ENCODE measurements at regions not wholly inside any gene's neighbourhood (a gene's known extent, or its start where the extent isn't known, plus 50 kb on each side); places are given as distances from the start of the nearest gene placed in this dataset.
"Not testable (repeated sequence)": the region's sequence is repeated elsewhere in the genome, so short reads cannot be mapped to it uniquely, and the experiment has no call there.

DNA sequence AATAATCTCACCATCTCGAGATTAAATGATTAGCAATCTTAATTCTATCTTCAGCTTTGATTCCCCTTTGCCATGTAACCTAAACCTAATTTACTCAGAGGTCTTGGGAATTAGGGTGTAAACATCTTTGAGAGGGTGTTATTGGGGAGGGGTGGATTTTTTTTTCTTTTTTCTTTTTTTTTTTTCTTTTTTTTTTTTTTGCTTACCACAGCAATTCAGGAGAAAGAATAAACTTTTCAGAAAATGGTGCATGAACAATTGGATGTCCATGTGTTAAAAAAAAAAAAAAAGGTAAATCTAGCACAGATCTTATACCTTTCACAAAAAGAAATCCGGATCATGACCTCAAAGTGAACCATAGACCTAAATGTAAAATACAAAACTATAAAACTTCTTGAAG, 160.8 kb upstream of the FANCL start:
- no peak for DNase-seq (ENCODE audit: low read depth)
- no peak overlapping the region for H3K4me3 ChIP-seq (ENCODE audit: control insufficient read depth, low read depth, low read length)
- TF ChIP-seq, protein P1, sequence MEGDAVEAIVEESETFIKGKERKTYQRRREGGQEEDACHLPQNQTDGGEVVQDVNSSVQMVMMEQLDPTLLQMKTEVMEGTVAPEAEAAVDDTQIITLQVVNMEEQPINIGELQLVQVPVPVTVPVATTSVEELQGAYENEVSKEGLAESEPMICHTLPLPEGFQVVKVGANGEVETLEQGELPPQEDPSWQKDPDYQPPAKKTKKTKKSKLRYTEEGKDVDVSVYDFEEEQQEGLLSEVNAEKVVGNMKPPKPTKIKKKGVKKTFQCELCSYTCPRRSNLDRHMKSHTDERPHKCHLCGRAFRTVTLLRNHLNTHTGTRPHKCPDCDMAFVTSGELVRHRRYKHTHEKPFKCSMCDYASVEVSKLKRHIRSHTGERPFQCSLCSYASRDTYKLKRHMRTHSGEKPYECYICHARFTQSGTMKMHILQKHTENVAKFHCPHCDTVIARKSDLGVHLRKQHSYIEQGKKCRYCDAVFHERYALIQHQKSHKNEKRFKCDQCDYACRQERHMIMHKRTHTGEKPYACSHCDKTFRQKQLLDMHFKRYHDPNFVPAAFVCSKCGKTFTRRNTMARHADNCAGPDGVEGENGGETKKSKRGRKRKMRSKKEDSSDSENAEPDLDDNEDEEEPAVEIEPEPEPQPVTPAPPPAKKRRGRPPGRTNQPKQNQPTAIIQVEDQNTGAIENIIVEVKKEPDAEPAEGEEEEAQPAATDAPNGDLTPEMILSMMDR (conservative IDR thresholded peaks at IDR 0.05; ENCODE audit: control insufficient read depth, insufficient read depth, low read depth, low read length) = no peak

DNA sequence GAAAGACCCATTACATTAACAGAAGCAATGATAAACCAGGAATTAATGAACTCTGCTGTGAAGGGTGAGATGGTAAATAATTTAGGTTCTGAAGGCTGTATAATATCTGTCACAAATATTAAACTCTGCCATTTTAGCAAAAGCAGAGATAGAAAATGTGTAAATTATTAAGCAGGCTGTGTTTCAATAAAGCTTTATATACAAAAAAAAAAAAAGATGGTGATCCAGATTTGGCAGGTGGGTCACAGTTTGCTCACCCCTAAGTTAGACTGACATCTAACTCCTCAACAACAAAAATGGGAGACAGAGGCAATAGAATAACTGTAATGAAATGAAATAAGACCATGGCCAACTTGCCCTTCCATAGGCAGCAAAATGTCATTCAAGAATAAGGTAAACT, 157.3 kb upstream of the FANCL start:
- TF ChIP-seq, protein P1 (conservative IDR thresholded peaks at IDR 0.05; ENCODE audit: control insufficient read depth, insufficient read depth, low read depth, low read length) = no peak
- DNase-seq (ENCODE audit: low read depth) = no peak
- H3K4me3 ChIP-seq (ENCODE audit: control insufficient read depth, low read depth, low read length) = no peak overlapping the region

DNA sequence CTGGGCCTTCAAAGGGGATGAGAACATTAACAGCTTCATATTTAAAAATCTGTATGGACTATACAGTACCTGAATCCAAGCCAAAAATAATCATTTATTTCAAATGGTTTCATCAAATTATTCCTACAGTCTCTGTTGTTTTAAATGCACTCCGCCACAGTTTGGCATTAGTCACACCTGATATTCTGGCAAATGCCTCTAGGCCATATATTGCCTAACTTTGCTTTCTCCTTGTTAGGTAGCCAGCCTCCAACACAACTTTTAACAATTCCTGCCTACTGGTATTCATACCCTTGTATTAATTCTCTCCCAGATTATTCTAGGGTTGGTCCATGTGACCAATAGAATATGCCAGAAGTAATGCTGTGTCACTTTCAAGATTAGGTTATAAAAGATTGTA, 146.6 kb upstream of the FANCL start:
- TF ChIP-seq, protein P1 (conservative IDR thresholded peaks at IDR 0.05; ENCODE audit: control insufficient read depth, insufficient read depth, low read depth, low read length) = no peak

DNA sequence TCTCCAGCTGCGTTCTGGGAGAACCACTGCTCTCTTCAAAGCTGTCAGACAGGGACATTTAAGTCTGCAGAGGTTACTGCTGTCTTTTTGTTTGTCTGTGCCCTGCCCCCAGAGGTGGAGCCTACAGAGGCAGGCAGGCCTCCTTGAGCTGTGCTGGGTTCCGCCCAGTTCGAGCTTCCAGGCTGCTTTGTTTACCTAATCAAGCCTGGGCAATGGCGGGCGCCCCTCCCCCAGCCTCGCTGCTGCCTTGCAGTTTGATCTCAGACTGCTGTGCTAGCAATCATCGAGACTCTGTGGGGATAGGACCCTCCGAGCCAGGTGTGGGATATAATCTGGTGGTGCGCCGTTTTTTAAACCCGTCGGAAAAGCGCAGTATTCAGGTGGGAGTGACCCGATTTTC, 145.8 kb upstream of the FANCL start:
- DNase-seq (ENCODE audit: low read depth) = not testable (repeated sequence)

More for the DNA sequence above, 146.6 kb upstream of the FANCL start:
- DNase-seq (ENCODE audit: low read depth) = no peak
- no peak overlapping the region for H3K4me3 ChIP-seq (ENCODE audit: control insufficient read depth, low read depth, low read length)

DNA sequence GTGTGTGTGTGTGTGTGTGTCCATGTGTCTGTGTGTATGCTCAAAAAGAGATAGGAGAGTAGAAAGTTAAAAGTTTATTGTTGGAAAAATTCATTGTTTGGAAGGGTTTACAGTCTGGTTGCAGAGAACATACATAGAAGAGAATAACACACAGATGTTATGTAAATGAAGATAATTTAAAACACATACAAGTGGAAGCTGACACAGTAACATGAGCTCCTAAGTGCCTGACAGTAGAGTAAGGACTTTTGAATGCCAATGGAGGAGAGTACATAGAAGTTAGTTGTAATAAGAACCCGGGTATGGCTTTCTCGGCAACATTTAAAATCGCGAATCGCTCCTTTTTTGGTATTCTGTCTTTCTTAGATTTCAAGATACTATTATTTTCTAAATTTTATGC, 137.0 kb upstream of the FANCL start:
- no peak for DNase-seq (ENCODE audit: low read depth)
- TF ChIP-seq, protein P1 (conservative IDR thresholded peaks at IDR 0.05; ENCODE audit: control insufficient read depth, insufficient read depth, low read depth, low read length) = no peak
- no peak overlapping the region for H3K4me3 ChIP-seq (ENCODE audit: control insufficient read depth, low read depth, low read length)

More for the DNA sequence above, 145.8 kb upstream of the FANCL start:
- not testable (repeated sequence) for H3K4me3 ChIP-seq (ENCODE audit: control insufficient read depth, low read depth, low read length)

DNA sequence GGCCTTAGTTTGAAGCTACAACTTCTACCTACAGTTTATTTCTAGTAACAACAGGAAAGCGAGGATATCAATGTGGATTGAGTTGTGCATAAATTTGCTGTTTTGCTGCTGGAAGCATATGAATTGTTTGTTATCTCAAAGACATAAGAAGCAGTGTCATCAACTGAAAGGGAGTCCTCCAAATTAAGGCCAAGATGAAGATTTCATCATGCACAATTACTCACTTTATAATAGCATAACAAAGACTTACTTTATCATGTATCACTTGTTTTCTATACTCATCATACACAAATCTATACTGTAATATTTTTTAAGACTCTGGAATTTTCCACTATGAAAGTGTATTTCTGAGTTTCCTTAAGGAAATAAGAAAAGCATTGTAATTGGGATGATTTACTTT, 136.1 kb upstream of the FANCL start:
- TF ChIP-seq, protein P1 (conservative IDR thresholded peaks at IDR 0.05; ENCODE audit: control insufficient read depth, insufficient read depth, low read depth, low read length) = no peak
- DNase-seq (ENCODE audit: low read depth) = peak; percentile 2
- H3K4me3 ChIP-seq (ENCODE audit: control insufficient read depth, low read depth, low read length) = no peak overlapping the region

DNA sequence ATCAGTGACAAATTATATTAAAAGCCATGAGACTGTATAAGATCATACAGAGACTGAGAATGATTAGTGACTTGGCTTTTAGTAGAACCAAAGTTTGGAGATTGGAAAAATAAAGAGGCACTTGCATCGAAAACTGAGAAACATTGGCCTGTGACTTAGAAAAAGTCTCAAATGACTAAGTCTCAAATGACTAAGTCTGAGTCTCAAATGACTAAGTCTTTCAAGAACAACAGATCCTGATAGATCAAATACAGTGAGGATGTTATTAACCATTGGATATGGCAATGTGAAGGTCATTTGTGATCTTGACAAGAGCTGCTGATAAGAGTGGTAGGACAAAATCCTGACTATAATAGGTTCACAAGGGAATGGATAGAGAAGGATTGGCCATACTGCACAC, 135.5 kb upstream of the FANCL start:
- no peak overlapping the region for H3K4me3 ChIP-seq (ENCODE audit: control insufficient read depth, low read depth, low read length)
- TF ChIP-seq, protein P1 (conservative IDR thresholded peaks at IDR 0.05; ENCODE audit: control insufficient read depth, insufficient read depth, low read depth, low read length) = no peak
- DNase-seq (ENCODE audit: low read depth) = peak; percentile 24
